Lung (tissue), 11 donors: ENCODE measurements at regions not wholly inside any gene's neighbourhood (a gene's known extent, or its start where the extent isn't known, plus 50 kb on each side); places are given as distances from the start of the nearest gene placed in this dataset.

ENCODE experiments used
- ATAC-seq: fragments of 200-7000 bp; cut with Tn5 transposase; one replicate; pipeline ENCODE4 v1.9.1; 2020; ENCODE audit warnings: moderate number of reproducible peaks; ENCODE audit not compliant: insufficient read depth, low FRiP score
- DNase-seq, 3 donors: peaks; one replicate each; pipeline ENCODE4 v3.0.0-alpha.2; 2013 to 2017
- H3K27ac ChIP-seq, 2 donors: one replicate each; pipeline ENCODE4 v1.5.1; 2013; ENCODE audit warnings: mild to moderate bottlenecking in 2 of 2, moderate library complexity in 2 of 2, control low read depth in 1 of 2, inconsistent platforms in 1 of 2, low read depth in 1 of 2, low read length in 1 of 2
- H3K27me3 ChIP-seq, 3 donors: one replicate each; pipeline ENCODE4 v1.5.1; 2013; ENCODE audit warnings: low read length in 2 of 3; ENCODE audit not compliant: control insufficient read depth in 3 of 3, insufficient read depth in 3 of 3
- H3K36me3 ChIP-seq, 4 donors: one replicate each; pipeline ENCODE4 v1.5.1; 2013; ENCODE audit warnings: low read length in 4 of 4, mild to moderate bottlenecking in 1 of 4, moderate library complexity in 1 of 4; ENCODE audit not compliant: control insufficient read depth in 4 of 4, insufficient read depth in 4 of 4
- H3K4me1 ChIP-seq, 5 donors: one replicate each; pipeline ENCODE4 v1.5.1; 2013; ENCODE audit warnings: low read length in 5 of 5, mild to moderate bottlenecking in 2 of 5, moderate library complexity in 1 of 5; ENCODE audit not compliant: control insufficient read depth in 5 of 5, insufficient read depth in 5 of 5
- H3K4me3 ChIP-seq: one replicate; pipeline ENCODE4 v1.5.1; 2013; ENCODE audit warnings: mild to moderate bottlenecking, control low read depth, moderate library complexity
- H3K9ac ChIP-seq, 2 donors: one replicate each; pipeline ENCODE4 v1.5.1; 2013; ENCODE audit warnings: low read length in 2 of 2, control low read depth in 1 of 2; ENCODE audit not compliant: insufficient read depth in 1 of 2
- H3K9me3 ChIP-seq, 4 donors: one replicate each; pipeline ENCODE4 v1.5.1; 2013; ENCODE audit warnings: low read length in 3 of 4, mild to moderate bottlenecking in 1 of 4, moderate library complexity in 1 of 4; ENCODE audit not compliant: control insufficient read depth in 4 of 4, insufficient read depth in 3 of 4
- CTCF ChIP-seq: IDR thresholded peaks from 2 replicates; pipeline ENCODE4 v1.5.1; 2012; ENCODE audit warnings: mild to moderate bottlenecking; ENCODE audit errors: control extremely low read depth, extremely low read depth
- WGBS, 2 donors: extraction: QIAGEN DNeasy Blood & Tissue Kit; methylation state at CpG; one replicate each; pipeline ENCODE4 v1.1.7; 2013; 5-methylcytosine and 5-hydroxymethylcytosine counted together
- donor health status: control.
- donor health status: control.
- donor health status: Bipolar disorder and iron deficiency.
- donor health status: healthy.
- donor health status: DM: yes; HTN: yes; CAD: no.

GRCh38 chr4:14096396-14096965 lies 469.0 kb upstream of the BOD1L1 start:
- no peak overlapping the region for H3K27ac ChIP-seq
- H3K9me3 ChIP-seq: no peaks in the 10 kb centered on the region
- H3K4me1 ChIP-seq: peaks cover 0 to 28% (median 7%) of the 10 kb centered on the region in 5 donors
- no peaks in the 10 kb centered on the region for H3K27me3 ChIP-seq
- no peak for ATAC-seq
- WGBS, 2 donors: 76 to 90% methylated on average over 4 of the region's 4 CpGs
- TF ChIP-seq CTCF: no peak
- no peaks in the 10 kb centered on the region for H3K36me3 ChIP-seq
- H3K4me3 ChIP-seq: no peak overlapping the region
- peak in 1 of 3 donors; percentile 7 for DNase-seq
- H3K9ac ChIP-seq: no peak overlapping the region

- H3K27me3 ChIP-seq: no peaks in the 10 kb centered on the region
- H3K4me1 ChIP-seq: peaks cover 0 to 25% (median 7%) of the 10 kb centered on the region in 5 donors
- no peaks in the 10 kb centered on the region for H3K36me3 ChIP-seq
- H3K9me3 ChIP-seq: no peaks in the 10 kb centered on the region
- no peak for ATAC-seq
- 60 to 64% methylated on average over 4 of the region's 4 CpGs for WGBS, 2 donors
- H3K9ac ChIP-seq: no peak overlapping the region
- H3K27ac ChIP-seq: no peak overlapping the region
- TF ChIP-seq CTCF: no peak
- H3K4me3 ChIP-seq: no peak overlapping the region
- peak in 2 of 3 donors; percentile 29 to 52 for DNase-seq
Observed at GRCh38 chr4:14100349-14100748, 472.8 kb upstream of the BOD1L1 start.

GRCh38 chr4:14110407-14110806 lies 482.9 kb upstream of the BOD1L1 start:
- Histone ChIP-seq H3K4me3 (no peak overlapping the region), H3K9me3 (peaks cover 0 to 4% (median 0%) of the 10 kb centered on the region in 4 donors), H3K4me1 (peaks cover 0 to 4% (median 4%) of the 10 kb centered on the region in 5 donors), H3K27me3 (no peaks in the 10 kb centered on the region), H3K27ac (no peak overlapping the region), H3K36me3 (no peaks in the 10 kb centered on the region), H3K9ac (no peak overlapping the region)
- DNase-seq: no peak
- no peak for ATAC-seq
- 77 to 92% methylated on average over 2 of the region's 2 CpGs for WGBS, 2 donors
- TF ChIP-seq CTCF: no peak

GRCh38 chr4:14111730-14112181 lies 484.2 kb upstream of the BOD1L1 start:
- WGBS, 2 donors: 15 to 31% methylated on average over 6 of the region's 6 CpGs
- ATAC-seq (no peak), DNase-seq (peak in 2 of 3 donors; percentile 31 to 47)

More at GRCh38 chr4:14111730-14112181, 484.2 kb upstream of the BOD1L1 start:
- H3K27me3 ChIP-seq: no peaks in the 10 kb centered on the region
- no peak overlapping the region for H3K4me3 ChIP-seq
- H3K4me1 ChIP-seq: peaks cover 0 to 4% (median 4%) of the 10 kb centered on the region in 5 donors
- peak overlapping the region in 1 of 2 donors; percentile 50 for H3K9ac ChIP-seq
- no peaks in the 10 kb centered on the region for H3K36me3 ChIP-seq
- no peak for TF ChIP-seq CTCF
- no peak overlapping the region for H3K27ac ChIP-seq
- no peaks in the 10 kb centered on the region for H3K9me3 ChIP-seq
